ENCODE measurements at regions not wholly inside any gene's neighbourhood (a gene's known extent, or its start where the extent isn't known, plus 50 kb on each side); places are given as distances from the start of the nearest gene placed in this dataset.

- Histone ChIP-seq H3K4me3 (no peak overlapping the region), H3K27ac (no peak overlapping the region), H3K36me3 (no peaks in the 10 kb centered on the region), H3K27me3 (peaks cover 0 to 31% (median 0%) of the 10 kb centered on the region in 3 donors), H3K9me3 (no peaks in the 10 kb centered on the region), H3K4me1 (no peaks in the 10 kb centered on the region)
- DNase-seq, result no peak
- 39 to 70% (median 54%) methylated on average over 5 of the region's 5 CpGs for WGBS, 5 donors
- TF ChIP-seq POLR2A (IDR thresholded peaks at IDR 0.05), result no peak
- TF ChIP-seq EP300 (IDR thresholded peaks at IDR 0.05), result no peak
- no peak for TF ChIP-seq POLR2AphosphoS5 (IDR thresholded peaks at IDR 0.05)
- no peak for TF ChIP-seq CTCF (IDR thresholded peaks at IDR 0.05)
- intact Hi-C loops (cut with DNase I; ENCODE audit: low total_unique reads), result no loop called here
Measured at GRCh38 chr22:47388778-47389177, 626.3 kb downstream of the TBC1D22A start.

- no peak for DNase-seq
- TF ChIP-seq POLR2AphosphoS5 (IDR thresholded peaks at IDR 0.05), result no peak
- no peak for TF ChIP-seq POLR2A (IDR thresholded peaks at IDR 0.05)
- no peak for TF ChIP-seq EP300 (IDR thresholded peaks at IDR 0.05)
- no peak for TF ChIP-seq CTCF (IDR thresholded peaks at IDR 0.05)
- WGBS, 5 donors, result 56 to 64% (median 56%) methylated on average over 7 of the region's 7 CpGs
- intact Hi-C loops (cut with DNase I; ENCODE audit: low total_unique reads), result no loop called here
- Histone ChIP-seq H3K27ac (no peak overlapping the region), H3K4me1 (no peaks in the 10 kb centered on the region), H3K9me3 (no peaks in the 10 kb centered on the region), H3K27me3 (peaks cover 0 to 34% (median 0%) of the 10 kb centered on the region in 3 donors), H3K4me3 (no peak overlapping the region), H3K36me3 (no peaks in the 10 kb centered on the region)
Measured at GRCh38 chr22:47388331-47388730, 625.9 kb downstream of the TBC1D22A start.

- no peaks in the 10 kb centered on the region for H3K36me3 ChIP-seq
- TF ChIP-seq EP300 (IDR thresholded peaks at IDR 0.05), result no peak
- no peak for TF ChIP-seq POLR2AphosphoS5 (IDR thresholded peaks at IDR 0.05)
- no peak for TF ChIP-seq POLR2A (IDR thresholded peaks at IDR 0.05)
- no peak for TF ChIP-seq CTCF (IDR thresholded peaks at IDR 0.05)
- H3K27me3 ChIP-seq, result peaks cover 0 to 34% (median 0%) of the 10 kb centered on the region in 3 donors
- 76 to 85% (median 77%) methylated on average over 15 to 20 of the region's 20 CpGs for WGBS, 5 donors
- no peaks in the 10 kb centered on the region for H3K9me3 ChIP-seq
- H3K4me3 ChIP-seq, result no peak overlapping the region
- H3K27ac ChIP-seq, result no peak overlapping the region
- DNase-seq, result no peak
- H3K4me1 ChIP-seq, result no peaks in the 10 kb centered on the region
- intact Hi-C loops (cut with DNase I; ENCODE audit: low total_unique reads), result no loop called here
Measured at GRCh38 chr22:47386812-47387510, 624.5 kb downstream of the TBC1D22A start.

GRCh38 chr22:47384977-47385376, 622.5 kb downstream of the TBC1D22A start:
- Histone ChIP-seq H3K9me3 (no peaks in the 10 kb centered on the region), H3K27me3 (peaks cover 0 to 34% (median 0%) of the 10 kb centered on the region in 3 donors), H3K4me1 (no peaks in the 10 kb centered on the region), H3K36me3 (no peaks in the 10 kb centered on the region), H3K27ac (no peak overlapping the region), H3K4me3 (no peak overlapping the region)
- no peak for DNase-seq
- TF ChIP-seq POLR2A (IDR thresholded peaks at IDR 0.05) (no peak), CTCF (IDR thresholded peaks at IDR 0.05) (no peak), EP300 (IDR thresholded peaks at IDR 0.05) (no peak), POLR2AphosphoS5 (IDR thresholded peaks at IDR 0.05) (no peak)
- intact Hi-C loops (cut with DNase I; ENCODE audit: low total_unique reads), result no loop called here
- 70 to 86% (median 75%) methylated on average over 8 of the region's 8 CpGs for WGBS, 5 donors
